GM12878 (cell line): ENCODE measurements at regions not wholly inside any gene's neighbourhood (a gene's known extent, or its start where the extent isn't known, plus 50 kb on each side); places are given as distances from the start of the nearest gene placed in this dataset.

Experiments
- CREM ChIP-seq: IDR thresholded peaks from 2 replicates; pipeline ENCODE4 v1.6.1; 2014; ENCODE audit warnings: antibody characterized with exemption, low read depth
- CTCF ChIP-seq, 3 experiments: IDR thresholded peaks in 2 of 3; conservative IDR thresholded peaks in 1 of 3; 2 replicates each; pipeline ENCODE4 v1.5.1; 2011; ENCODE audit warnings: low read depth in 3 of 3, low read length in 3 of 3, mild to moderate bottlenecking in 3 of 3, control low read depth in 2 of 3, moderate library complexity in 2 of 3, inconsistent platforms in 1 of 3, mixed read lengths in 1 of 3; ENCODE audit not compliant: control insufficient read depth in 2 of 3, insufficient read depth in 1 of 3; ENCODE audit errors: extremely low read depth in 1 of 3
- ESRRA ChIP-seq: IDR thresholded peaks from 2 replicates; pipeline ENCODE4 v1.6.1; 2012; ENCODE audit warnings: mild to moderate bottlenecking, low read length, improper control_type of control experiment
- EZH2 ChIP-seq: IDR thresholded peaks from 2 replicates; pipeline ENCODE4 v1.6.1; 2012; ENCODE audit warnings: low read depth, mild to moderate bottlenecking, control low read depth, inconsistent platforms, low read length, borderline replicate concordance; ENCODE audit not compliant: control insufficient read depth
- FOS ChIP-seq: IDR thresholded peaks from 3 replicates; pipeline ENCODE4 v1.6.1; 2011; ENCODE audit warnings: borderline replicate concordance; ENCODE audit not compliant: insufficient read length; ENCODE audit errors: extremely low read depth
- JUND ChIP-seq: IDR thresholded peaks from 2 replicates; pipeline ENCODE4 v1.6.1; 2012; ENCODE audit warnings: low read depth, mild to moderate bottlenecking, low read length, improper control_type of control experiment, moderate library complexity
- KDM1A ChIP-seq: fragments of 200-600 bp; sonication (generic); IDR thresholded peaks from 2 replicates; pipeline ENCODE4 v1.6.1; 2016; ENCODE audit warnings: borderline replicate concordance
- MAX ChIP-seq: IDR thresholded peaks from 2 replicates; pipeline ENCODE4 v1.6.1; 2012; ENCODE audit warnings: low read depth, low read length, improper control_type of control experiment
- TBL1XR1 ChIP-seq: IDR thresholded peaks from 2 replicates; pipeline ENCODE4 v1.6.1; 2012; ENCODE audit warnings: low read depth, low read length, improper control_type of control experiment
- YY1 ChIP-seq: IDR thresholded peaks from 2 replicates; pipeline ENCODE4 v1.6.1; 2011; ENCODE audit warnings: low read depth, mild to moderate bottlenecking, low read length
- ZBED1 ChIP-seq: IDR thresholded peaks from 2 replicates; pipeline ENCODE4 v1.6.1; 2016; ENCODE audit warnings: borderline replicate concordance
- ZNF384 ChIP-seq: IDR thresholded peaks from 2 replicates; pipeline ENCODE4 v1.6.1; 2012; ENCODE audit warnings: low read depth, mild to moderate bottlenecking, low read length, improper control_type of control experiment, borderline replicate concordance

DNA sequence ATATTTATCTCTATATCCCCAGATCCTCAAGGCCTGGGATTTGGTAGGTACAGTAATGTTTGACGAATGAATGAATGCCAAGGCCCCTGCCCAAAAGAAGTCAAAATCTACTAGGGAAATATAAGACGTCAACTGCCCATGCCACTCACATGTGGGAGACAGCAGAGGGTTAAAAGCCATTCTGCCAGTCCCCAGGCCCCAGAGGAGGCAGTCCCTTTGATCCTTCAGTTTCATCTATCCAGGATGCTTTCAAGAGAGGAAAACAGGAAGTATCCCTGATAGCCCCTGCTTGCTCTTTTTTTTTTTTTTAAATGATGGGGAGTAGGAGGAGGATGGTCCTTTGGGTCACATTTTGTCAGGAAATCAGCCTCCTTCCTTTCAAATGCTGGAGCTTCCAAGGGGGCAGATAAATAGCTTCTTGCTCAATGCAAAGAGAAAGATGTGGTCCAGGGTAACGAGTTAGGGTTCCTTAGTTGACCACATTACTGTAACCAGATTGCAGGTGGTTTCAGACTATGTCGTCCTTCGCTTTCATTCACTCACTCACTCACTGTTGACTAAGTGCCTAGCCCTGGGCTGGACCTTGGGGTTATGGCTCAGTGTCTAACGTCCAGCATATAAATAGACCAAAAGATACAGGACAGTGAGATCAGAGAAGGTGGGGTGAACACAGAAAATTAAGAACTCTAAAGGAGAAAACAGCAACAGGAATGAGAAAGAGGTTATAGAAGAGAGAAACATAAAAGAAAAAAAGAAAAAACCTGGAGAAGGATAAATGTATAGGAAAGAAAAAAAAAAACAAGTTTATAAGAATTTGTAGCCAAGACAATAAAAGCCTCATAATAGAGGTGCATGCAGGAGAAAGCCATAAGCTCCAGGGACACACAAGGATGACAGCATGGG lies 64.6 kb upstream of the PIM1 start:
- TF ChIP-seq ESRRA, result no peak
- TF ChIP-seq ZBED1, result no peak
- no peak for TF ChIP-seq YY1
- no peak for TF ChIP-seq CREM
- no peak for TF ChIP-seq CTCF (IDR thresholded peaks at IDR 0.05 in 2 of 3, conservative IDR thresholded peaks at IDR 0.05 in 1 of 3; ENCODE audit: control insufficient read depth in 2 of 3, extremely low read depth in 1 of 3, insufficient read depth in 1 of 3, low read depth in 3 of 3, low read length in 3 of 3)
- TF ChIP-seq FOS, result no peak
- TF ChIP-seq KDM1A, result no peak
- TF ChIP-seq TBL1XR1, result no peak
- TF ChIP-seq ZNF384, result no peak
- no peak for TF ChIP-seq JUND
- no peak for TF ChIP-seq MAX
- TF ChIP-seq EZH2, result no peak
